GM03348 (cell line): ENCODE measurements at regions not wholly inside any gene's neighbourhood (a gene's known extent, or its start where the extent isn't known, plus 50 kb on each side); places are given as distances from the start of the nearest gene placed in this dataset.
A peak's percentile ranks its signal among the peaks of the same experiment; 100 is the strongest.
"Not testable (repeated sequence)": the region's sequence is repeated elsewhere in the genome, so short reads cannot be mapped to it uniquely, and the experiment has no call there.

Experiments used
- DNase-seq: peaks from one replicate; pipeline ENCODE4 v3.0.0; 2012; ENCODE audit warnings: low spot score

- DNase-seq = no peak
Observed at GRCh38 chr16:65725156-65725845, 603.4 kb upstream of the CDH11 start.

DNA sequence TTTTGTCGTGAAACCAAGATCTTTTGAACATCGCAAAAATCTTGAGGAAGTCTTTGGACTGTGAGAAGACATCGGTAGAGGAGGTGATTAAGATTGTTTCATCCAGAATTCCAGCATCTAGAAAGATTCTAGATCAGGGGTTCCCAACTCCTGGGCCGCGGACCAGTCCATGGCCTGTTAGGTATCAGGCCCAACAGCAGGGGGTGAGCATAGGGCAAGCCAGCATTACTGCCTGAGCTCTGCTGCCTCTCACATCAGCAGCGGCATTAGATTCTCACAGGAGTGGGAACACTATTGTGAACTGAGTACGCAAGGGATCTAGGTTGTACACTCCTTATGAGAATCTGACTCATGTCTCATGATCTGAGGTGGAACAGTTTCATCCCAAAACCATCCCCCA is 600.6 kb upstream of the CDH11 start:
- DNase-seq = no peak

- DNase-seq = no peak
Observed at GRCh38 chr16:65717846-65718245, 596.0 kb upstream of the CDH11 start.

GRCh38 chr16:65716737-65717700 is 595.2 kb upstream of the CDH11 start:
- no peak for DNase-seq

DNA sequence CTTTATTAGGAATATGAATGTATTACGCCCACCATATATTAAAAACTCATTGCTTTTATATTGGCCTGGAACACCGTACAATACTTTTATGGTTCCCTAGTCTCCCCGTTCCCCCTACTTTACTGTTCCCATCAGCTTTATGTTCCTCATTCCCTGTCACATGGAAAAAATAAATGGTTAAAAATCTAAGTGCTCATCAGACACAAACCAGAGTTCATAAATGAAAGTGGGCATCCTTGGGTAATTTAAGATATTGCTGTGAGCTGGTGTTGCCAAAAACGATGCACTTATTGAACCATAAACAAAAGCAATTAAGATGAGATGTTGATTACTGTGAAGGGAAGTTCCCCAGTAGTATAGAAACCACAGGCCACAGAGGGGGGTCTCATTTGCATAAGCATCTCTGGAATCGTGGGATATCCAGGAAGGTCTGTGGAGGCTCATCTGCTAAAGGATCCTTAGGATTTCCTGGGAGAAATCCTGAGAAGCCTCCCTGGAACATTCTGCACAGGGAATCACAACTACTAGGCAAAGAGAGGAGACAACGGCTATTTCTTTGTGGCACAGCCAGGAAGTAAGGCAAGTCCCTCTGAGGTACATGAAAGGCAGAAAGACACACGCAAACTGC is 591.4 kb upstream of the CDH11 start:
- DNase-seq = no peak

DNA sequence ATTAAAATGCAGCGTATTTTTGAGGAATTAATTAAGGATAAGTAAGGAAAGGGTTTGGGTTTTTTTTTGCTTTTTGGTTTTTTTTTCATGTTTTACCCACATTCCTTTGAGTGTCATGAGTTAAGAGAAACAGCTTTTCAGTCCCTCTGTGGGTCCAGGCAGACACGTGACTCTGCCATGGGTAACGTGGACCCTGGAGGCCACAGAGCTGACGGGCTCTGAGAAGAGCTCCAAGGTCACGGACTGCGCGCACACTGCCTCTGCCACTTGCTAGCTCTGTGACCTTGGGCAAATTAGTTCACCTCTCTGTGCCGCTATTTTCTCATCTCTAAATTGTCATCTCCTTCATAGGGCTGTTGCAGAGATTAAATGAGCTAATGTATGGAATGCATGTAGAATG is 588.2 kb upstream of the CDH11 start:
- no peak for DNase-seq

DNA sequence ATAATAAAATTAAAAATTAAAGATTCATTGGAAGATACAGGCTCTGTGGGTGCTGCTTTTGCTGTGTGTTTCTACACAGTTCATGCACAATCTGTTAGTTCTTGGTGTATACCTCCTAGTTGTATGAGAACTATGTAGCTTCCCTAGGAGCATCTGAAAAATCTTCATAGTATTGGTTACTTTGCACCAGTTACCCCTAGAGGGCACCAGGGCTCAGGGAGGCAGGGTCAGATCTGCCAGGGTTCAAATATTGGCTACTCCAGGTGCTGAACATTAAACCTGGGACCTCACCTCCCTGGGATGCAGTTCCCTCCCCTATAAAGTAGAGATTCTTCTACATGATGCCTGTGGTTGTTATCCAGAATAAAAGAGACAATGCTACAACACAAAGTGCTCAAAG is 583.0 kb upstream of the CDH11 start:
- peak; percentile 12 for DNase-seq

- DNase-seq = no peak
Observed at GRCh38 chr16:65702707-65703402, 581.0 kb upstream of the CDH11 start.

GRCh38 chr16:65700596-65700995 is 578.7 kb upstream of the CDH11 start:
- DNase-seq = peak; percentile 19

GRCh38 chr16:65698791-65699321 is 577.0 kb upstream of the CDH11 start:
- DNase-seq = peak; percentile 40

DNA sequence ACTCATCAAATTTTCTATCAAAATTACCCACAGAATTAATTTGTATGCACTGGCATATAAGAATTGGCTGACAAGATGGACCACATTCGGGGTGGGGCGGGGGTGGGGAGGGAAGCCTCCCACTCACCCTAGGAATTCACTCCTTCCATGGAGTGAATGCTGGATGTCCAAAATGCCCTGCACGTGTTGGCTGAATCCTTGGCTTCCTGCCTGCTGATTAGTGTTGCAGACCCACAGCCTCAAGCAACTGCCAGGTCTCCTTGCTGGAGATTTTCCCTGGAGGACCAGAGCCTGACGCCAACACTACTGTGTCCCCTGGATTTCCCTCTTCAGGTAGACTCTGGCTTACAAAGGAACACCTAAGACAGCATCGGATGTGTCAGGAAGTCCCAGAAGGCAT is 575.7 kb upstream of the CDH11 start:
- no peak for DNase-seq

DNA sequence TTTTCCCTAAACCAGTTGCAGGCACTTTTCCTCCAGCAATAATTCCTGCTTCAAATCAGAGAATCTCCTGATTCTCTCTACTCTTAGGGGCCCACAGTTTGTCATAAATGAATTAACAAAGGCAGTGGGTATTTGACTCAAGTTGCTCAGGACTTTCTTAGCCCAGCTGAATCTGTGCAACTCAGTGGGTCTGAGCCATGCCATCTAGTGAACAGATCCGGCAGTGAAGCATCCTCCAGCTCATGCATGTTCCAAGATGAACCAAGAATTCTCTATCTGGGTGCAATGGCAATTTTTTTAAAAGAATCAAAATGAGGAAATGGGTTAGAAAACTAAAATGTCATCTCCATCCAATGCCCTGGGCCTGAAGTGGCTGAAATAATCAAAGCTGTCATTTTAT is 575.2 kb upstream of the CDH11 start:
- no peak for DNase-seq

- DNase-seq = not testable (repeated sequence)
Observed at GRCh38 chr16:65691846-65692245, 570.0 kb upstream of the CDH11 start.

GRCh38 chr16:65689726-65690125 is 567.9 kb upstream of the CDH11 start:
- no peak for DNase-seq

GRCh38 chr16:65688301-65688700 is 566.4 kb upstream of the CDH11 start:
- no peak for DNase-seq

DNA sequence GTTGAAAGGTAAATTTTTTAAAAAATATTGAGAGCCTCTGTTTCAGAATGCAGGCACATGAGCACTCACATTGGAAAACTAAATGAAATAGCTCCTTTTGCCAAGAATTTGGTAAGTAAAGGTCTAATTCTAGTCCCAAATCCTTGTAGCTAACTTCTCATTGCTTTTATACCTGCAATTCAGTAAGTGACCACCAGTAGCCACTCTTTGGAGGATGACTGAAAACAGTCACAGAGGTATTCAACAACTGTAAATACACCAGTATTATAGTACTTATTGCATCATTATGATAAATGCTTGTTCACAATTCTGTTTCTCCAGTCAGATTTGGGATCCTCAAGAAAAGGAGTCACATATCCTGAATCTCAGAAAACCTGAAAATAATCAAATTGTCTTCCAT is 562.4 kb upstream of the CDH11 start:
- DNase-seq = no peak

- DNase-seq = no peak
Observed at GRCh38 chr16:65681406-65681805, 559.5 kb upstream of the CDH11 start.

DNA sequence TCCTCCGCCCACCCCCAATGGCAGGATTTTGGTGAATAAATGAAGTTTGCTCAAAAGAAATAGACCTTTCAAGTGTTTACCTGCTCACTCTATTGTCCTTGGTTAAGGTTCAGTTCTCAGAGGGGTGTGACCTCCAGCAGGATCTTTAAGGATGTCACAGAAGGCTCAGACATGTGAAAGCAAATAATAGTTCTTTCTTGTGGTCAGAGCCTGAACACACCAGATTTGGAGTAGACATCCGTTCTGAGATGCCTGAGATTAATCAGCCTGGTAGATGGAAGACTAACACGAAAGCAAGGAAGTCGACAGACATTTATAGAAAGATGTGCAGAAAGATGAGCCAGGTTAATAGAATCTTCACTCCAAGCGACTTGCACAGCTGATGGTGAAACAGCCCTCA is 557.9 kb upstream of the CDH11 start:
- DNase-seq = no peak

DNA sequence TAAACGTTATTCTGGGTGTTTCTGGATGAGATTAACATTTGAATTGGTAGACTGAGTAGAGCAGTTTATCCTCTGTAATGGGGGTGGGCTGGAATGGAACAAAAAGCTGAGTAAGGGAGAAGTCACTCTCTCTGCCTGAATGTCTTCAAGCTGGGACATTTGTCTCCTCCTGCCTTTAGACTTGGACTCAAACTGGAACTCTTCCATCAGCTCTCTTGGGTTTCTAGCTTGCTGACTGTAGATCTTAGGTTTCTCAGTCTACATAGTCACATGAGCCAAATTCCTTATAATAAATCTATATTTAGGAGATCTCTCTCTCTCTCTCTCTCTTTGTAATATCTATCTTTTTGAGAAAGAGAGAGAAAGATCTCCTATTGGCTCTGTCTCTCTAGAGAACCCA is 553.3 kb upstream of the CDH11 start:
- no peak for DNase-seq

DNA sequence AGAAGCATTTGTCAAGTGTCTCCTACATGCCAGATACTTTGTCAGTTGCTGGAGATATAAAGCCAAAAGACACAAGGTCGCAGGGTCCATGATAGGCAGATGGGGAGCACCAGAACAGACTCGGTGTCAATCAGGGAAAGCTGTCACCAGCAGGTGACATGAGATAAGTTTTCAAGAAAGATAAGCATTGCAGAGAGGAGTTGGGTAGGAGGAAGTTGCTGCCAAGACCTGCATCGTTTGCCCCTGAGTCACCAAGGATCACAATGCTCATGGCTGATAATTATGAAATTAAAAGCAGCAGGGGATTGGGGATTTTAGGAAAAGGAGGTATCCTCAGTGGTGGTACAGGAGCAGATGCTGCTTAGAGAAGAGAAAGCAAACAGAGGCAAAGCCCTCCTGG is 551.1 kb upstream of the CDH11 start:
- peak; percentile 52 for DNase-seq

DNA sequence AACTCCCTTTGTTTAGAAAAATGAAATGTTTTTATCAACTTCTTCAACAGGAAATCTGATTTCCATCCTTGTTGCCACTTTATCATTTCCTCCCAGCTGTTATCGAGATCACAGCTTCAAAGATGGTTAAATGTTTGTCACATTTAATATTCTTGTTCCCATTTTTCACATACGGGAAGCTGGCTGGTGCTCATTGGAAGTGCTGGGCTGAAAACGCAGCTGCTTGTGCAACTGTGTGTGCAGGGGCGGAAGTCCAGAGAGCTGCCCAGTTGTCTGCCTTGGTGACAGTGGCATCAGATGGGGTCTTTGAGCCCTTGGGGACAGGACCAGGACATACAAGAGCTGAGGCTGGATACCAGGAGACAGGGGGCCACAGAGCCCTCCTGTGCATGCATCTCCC is 549.2 kb upstream of the CDH11 start:
- DNase-seq = no peak

DNA sequence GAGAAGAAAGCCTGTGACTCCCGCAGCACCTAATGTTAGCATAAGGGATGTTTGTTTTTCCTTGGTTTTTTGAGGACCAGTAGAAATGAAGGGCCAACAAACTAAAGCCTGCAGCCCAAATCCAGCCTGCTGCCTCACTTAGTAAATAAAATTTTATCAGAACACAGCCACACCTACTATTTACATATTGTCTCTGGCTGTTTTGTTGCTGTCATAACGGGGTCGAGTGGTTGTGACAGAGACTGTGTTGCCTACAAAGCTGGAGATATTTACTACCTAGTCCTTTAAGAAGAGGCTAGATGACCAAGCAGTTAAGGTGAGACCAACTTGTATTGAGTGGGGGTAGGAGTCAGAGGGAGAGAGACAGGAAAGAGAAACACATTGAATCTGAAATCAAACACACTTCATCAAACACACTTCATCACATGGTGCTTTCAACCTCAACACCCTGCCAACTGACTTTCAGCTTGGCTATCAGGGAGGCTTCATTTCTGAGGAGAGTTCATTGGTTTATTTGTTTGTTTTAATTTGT is 546.3 kb upstream of the CDH11 start:
- no peak for DNase-seq
